Liver (tissue), 8 donors: ENCODE measurements at regions not wholly inside any gene's neighbourhood (a gene's known extent, or its start where the extent isn't known, plus 50 kb on each side); places are given as distances from the start of the nearest gene placed in this dataset.

Experiments used
- DNase-seq: peaks from one replicate; pipeline ENCODE4 v3.0.0-alpha.2; 2017; ENCODE audit warnings: low spot score
- H3K27ac ChIP-seq, 2 donors: one replicate each; pipeline ENCODE4 v1.7.0; 2013; ENCODE audit warnings: inconsistent platforms in 2 of 2, low read length in 2 of 2, control low read depth in 1 of 2, low read depth in 1 of 2, mild to moderate bottlenecking in 1 of 2
- H3K27me3 ChIP-seq, 4 donors: one replicate each; pipeline versions ENCODE4 v1.6.1 to v1.7.0; 2013; ENCODE audit warnings: low read length in 3 of 4, inconsistent platforms in 1 of 4, mild to moderate bottlenecking in 1 of 4, moderate library complexity in 1 of 4; ENCODE audit not compliant: control insufficient read depth in 4 of 4, insufficient read depth in 4 of 4
- H3K36me3 ChIP-seq, 4 donors: one replicate each; pipeline versions ENCODE4 v1.6.1 to v1.7.0; 2013; ENCODE audit warnings: low read length in 3 of 4, mild to moderate bottlenecking in 3 of 4, low read depth in 1 of 4, moderate library complexity in 1 of 4; ENCODE audit not compliant: control insufficient read depth in 4 of 4, insufficient read depth in 3 of 4
- H3K4me1 ChIP-seq, 4 donors: one replicate each; pipeline versions ENCODE4 v1.6.1 to v1.7.0; 2013; ENCODE audit warnings: low read length in 3 of 4, mild to moderate bottlenecking in 3 of 4, moderate library complexity in 1 of 4; ENCODE audit not compliant: control insufficient read depth in 4 of 4, insufficient read depth in 4 of 4
- H3K4me3 ChIP-seq, 3 donors: one replicate each; pipeline versions ENCODE4 v1.6.1 to v1.7.0; 2013; ENCODE audit warnings: low read length in 3 of 3, control low read depth in 1 of 3, low read depth in 1 of 3, mild to moderate bottlenecking in 1 of 3
- H3K9ac ChIP-seq, 2 donors: one replicate each; pipeline ENCODE4 v1.7.0; 2013; ENCODE audit warnings: low read length in 2 of 2, mild to moderate bottlenecking in 2 of 2, moderate library complexity in 2 of 2, control low read depth in 1 of 2, low read depth in 1 of 2
- H3K9me3 ChIP-seq, 4 donors: one replicate each; pipeline versions ENCODE4 v1.6.1 to v1.7.0; 2013; ENCODE audit warnings: low read length in 3 of 4; ENCODE audit not compliant: control insufficient read depth in 4 of 4
- ATF3 ChIP-seq: IDR thresholded peaks from 2 replicates; pipeline ENCODE4 v1.6.1; 2016; ENCODE audit warnings: antibody characterized with exemption
- CTCF ChIP-seq: fragments of 150-350 bp; IDR thresholded peaks from 2 replicates; pipeline ENCODE4 v1.5.1; 2017; ENCODE audit warnings: improper control_type of control experiment, low read depth, low read length; ENCODE audit not compliant: missing input control
- EGR1 ChIP-seq, 2 donors: IDR thresholded peaks; 2 replicates each; pipeline ENCODE4 v1.6.1; 2016 to 2018; ENCODE audit warnings: antibody characterized with exemption in 2 of 2, low read depth in 2 of 2
- FOXA1 ChIP-seq: IDR thresholded peaks from 2 replicates; pipeline ENCODE4 v1.6.1; 2016; ENCODE audit warnings: antibody characterized with exemption
- FOXA2 ChIP-seq: IDR thresholded peaks from 2 replicates; pipeline ENCODE4 v1.6.1; 2016; ENCODE audit warnings: antibody characterized with exemption
- HNF4A ChIP-seq, 2 donors: conservative IDR thresholded peaks; 2 replicates each; pipeline ENCODE4 v1.6.1; 2016; ENCODE audit warnings: antibody characterized with exemption in 2 of 2, mild to moderate bottlenecking in 2 of 2
- HNF4G ChIP-seq: IDR thresholded peaks from 2 replicates; pipeline ENCODE4 v1.6.1; 2016; ENCODE audit warnings: antibody characterized with exemption
- JUND ChIP-seq, 2 donors: IDR thresholded peaks; 2 replicates each; pipeline ENCODE4 v1.6.1; 2016; ENCODE audit warnings: antibody characterized with exemption in 2 of 2
- MAX ChIP-seq: IDR thresholded peaks from 2 replicates; pipeline ENCODE4 v1.6.1; 2016; ENCODE audit warnings: antibody characterized with exemption
- NR2F2 ChIP-seq: IDR thresholded peaks from 2 replicates; pipeline ENCODE4 v1.6.1; 2016; ENCODE audit warnings: antibody characterized with exemption
- RAD21 ChIP-seq, 2 donors: IDR thresholded peaks; 2 replicates each; pipeline ENCODE4 v1.6.1; 2016; ENCODE audit warnings: antibody characterized with exemption in 2 of 2, mild to moderate bottlenecking in 2 of 2
- REST ChIP-seq: IDR thresholded peaks from 2 replicates; pipeline ENCODE4 v1.6.1; 2016; ENCODE audit warnings: antibody characterized with exemption, mild to moderate bottlenecking
- RXRA ChIP-seq, 2 donors: IDR thresholded peaks; 2 replicates each; pipeline ENCODE4 v1.6.1; 2017 to 2018; ENCODE audit warnings: antibody characterized with exemption in 2 of 2, mild to moderate bottlenecking in 1 of 2
- SP1 ChIP-seq: IDR thresholded peaks from 2 replicates; pipeline ENCODE4 v1.6.1; 2018; ENCODE audit warnings: antibody characterized with exemption, mild to moderate bottlenecking
- TAF1 ChIP-seq: conservative IDR thresholded peaks from 2 replicates; pipeline ENCODE4 v1.6.1; 2016; ENCODE audit warnings: antibody characterized with exemption, mild to moderate bottlenecking
- YY1 ChIP-seq: IDR thresholded peaks from 2 replicates; pipeline ENCODE4 v1.6.1; 2016; ENCODE audit warnings: antibody characterized with exemption, mild to moderate bottlenecking
- ZBTB33 ChIP-seq: IDR thresholded peaks from 2 replicates; pipeline ENCODE4 v1.6.1; 2016; ENCODE audit warnings: antibody characterized with exemption
- WGBS: extraction: QIAGEN DNeasy Blood & Tissue Kit; methylation state at CpG from one replicate; pipeline ENCODE4 v1.1.7; 2013; 5-methylcytosine and 5-hydroxymethylcytosine counted together
- donor health status: healthy.
- donor health status: healthy.
- donor health status: healthy.
- donor health status: healthy.
- donor health status: healthy.

- Histone ChIP-seq H3K9ac (no peak overlapping the region), H3K4me1 (no peaks in the 10 kb centered on the region), H3K27ac (no peak overlapping the region), H3K27me3 (no peaks in the 10 kb centered on the region), H3K36me3 (no peaks in the 10 kb centered on the region), H3K9me3 (peaks cover 0 to 5% (median 0%) of the 10 kb centered on the region in 4 donors), H3K4me3 (no peak overlapping the region)
- no peak for DNase-seq
- no peak for TF ChIP-seq YY1
- TF ChIP-seq REST, result no peak
- TF ChIP-seq TAF1, result no peak
- TF ChIP-seq MAX, result no peak
- no peak for TF ChIP-seq ATF3
- TF ChIP-seq HNF4G, result no peak
- TF ChIP-seq EGR1 (IDR thresholded peaks at IDR 0.05; ENCODE audit: low read depth in 2 of 2), result no peak
- TF ChIP-seq ZBTB33, result no peak
- no peak for TF ChIP-seq CTCF
- TF ChIP-seq SP1, result no peak
- no peak for TF ChIP-seq FOXA2
- no peak for TF ChIP-seq RXRA (IDR thresholded peaks at IDR 0.05)
- no peak for TF ChIP-seq NR2F2
- TF ChIP-seq JUND (IDR thresholded peaks at IDR 0.05), result no peak
- TF ChIP-seq FOXA1, result no peak
- 75% methylated on average over 3 of the region's 3 CpGs for WGBS
Measured at GRCh38 chr18:53991202-53991601, 233.3 kb downstream of the MBD2 start.

GRCh38 chr18:53990485-53990884, 234.0 kb downstream of the MBD2 start:
- H3K27ac ChIP-seq, result no peak overlapping the region
- no peaks in the 10 kb centered on the region for H3K36me3 ChIP-seq
- DNase-seq, result no peak
- H3K4me3 ChIP-seq, result no peak overlapping the region
- no peak overlapping the region for H3K9ac ChIP-seq
- H3K9me3 ChIP-seq, result peaks cover 0 to 5% (median 0%) of the 10 kb centered on the region in 4 donors
- no peaks in the 10 kb centered on the region for H3K27me3 ChIP-seq
- H3K4me1 ChIP-seq, result no peaks in the 10 kb centered on the region
- WGBS, result 86% methylated on average over 1 of the region's 1 CpG
- TF ChIP-seq HNF4G, result no peak
- no peak for TF ChIP-seq FOXA2
- no peak for TF ChIP-seq REST
- TF ChIP-seq ATF3, result no peak
- no peak for TF ChIP-seq RXRA (IDR thresholded peaks at IDR 0.05)
- TF ChIP-seq RAD21 (IDR thresholded peaks at IDR 0.05), result no peak
- TF ChIP-seq ZBTB33, result no peak
- TF ChIP-seq TAF1, result no peak
- no peak for TF ChIP-seq EGR1 (IDR thresholded peaks at IDR 0.05; ENCODE audit: low read depth in 2 of 2)
- no peak for TF ChIP-seq NR2F2
- no peak for TF ChIP-seq HNF4A (conservative IDR thresholded peaks at IDR 0.05)
